AG04450 (cell line): ENCODE measurements at regions not wholly inside any gene's neighbourhood (a gene's known extent, or its start where the extent isn't known, plus 50 kb on each side); places are given as distances from the start of the nearest gene placed in this dataset.

ENCODE experiments used
- CTCF ChIA-PET: fragments of 300-600, 350-600 bp; formaldehyde crosslinking; extraction: SDS; loops from one replicate; lab custom pipeline; 2022; ENCODE audit warnings: antibody characterized with exemption, inconsistent platforms; lab: Charles Lee
- POLR2A ChIA-PET: fragments of 350-600 bp; formaldehyde crosslinking; extraction: SDS; loops from one replicate; lab custom pipeline; 2021; ENCODE audit warnings: antibody characterized with exemption, inconsistent platforms; lab: Yijun Ruan, JAX
- DNase-seq: peaks from one replicate; pipeline ENCODE4 v3.0.0-alpha.2; 2011; ENCODE audit warnings: low read depth, low spot score
- H3K27ac ChIP-seq: one replicate; pipeline ENCODE4 v1.5.1; 2012; ENCODE audit warnings: low read depth, low read length, control low read depth
- H3K27me3 ChIP-seq: one replicate; pipeline ENCODE4 v1.6.0; 2012; ENCODE audit warnings: low read length; ENCODE audit not compliant: control insufficient read depth, insufficient read depth
- H3K4me3 ChIP-seq: 2 replicates; pipeline ENCODE4 v1.5.1; 2011; ENCODE audit warnings: mild to moderate bottlenecking, low read depth, low read length, control low read depth
- H3K9me3 ChIP-seq: 2 replicates; pipeline ENCODE4 v1.5.1; 2012; ENCODE audit warnings: low read length; ENCODE audit not compliant: control insufficient read depth, insufficient read depth
- CTCF ChIP-seq: IDR thresholded peaks from 2 replicates; pipeline ENCODE4 v1.5.1; 2011; ENCODE audit warnings: low read depth, low read length, control low read depth, inconsistent platforms

GRCh38 chr16:86384980-86385379, 125.3 kb upstream of the FOXF1 start:
- no peak for TF ChIP-seq CTCF
- no peak overlapping the region for H3K4me3 ChIP-seq
- ChIA-PET POLR2A (interaction anchor here (1.3 kb wide), 1 partner anchor 124 kb away, joined by 5 read pairs; no protein-coding TSS in a partner anchor), CTCF (no interaction called here)
- no peak for DNase-seq
- H3K27ac ChIP-seq, result peak overlapping the region; percentile 3
- peaks cover 7% of the 10 kb centered on the region for H3K9me3 ChIP-seq
- H3K27me3 ChIP-seq, result no peaks in the 10 kb centered on the region

- ChIA-PET POLR2A (interaction anchor here (1.3 to 2.1 kb wide), 3 partner anchors 8 to 167 kb away, joined by 3 to 7 read pairs (median 4); no protein-coding TSS in a partner anchor), CTCF (interaction anchor here (1.2 kb wide), 1 partner anchor 133 kb away, joined by 3 read pairs; no protein-coding TSS in a partner anchor)
- peak; percentile 94 for DNase-seq
- H3K4me3 ChIP-seq, result no peak overlapping the region
- peak overlapping the region; percentile 93 for H3K27ac ChIP-seq
- TF ChIP-seq CTCF, result no peak
- H3K9me3 ChIP-seq, result peaks cover 7% of the 10 kb centered on the region
- no peaks in the 10 kb centered on the region for H3K27me3 ChIP-seq
Measured at GRCh38 chr16:86387468-86388440, 122.6 kb upstream of the FOXF1 start.

GRCh38 chr16:86388976-86389375, 121.4 kb upstream of the FOXF1 start:
- CTCF ChIA-PET, result interaction anchor here (1.2 kb wide), 1 partner anchor 131 kb away, joined by 3 read pairs; no protein-coding TSS in a partner anchor
- POLR2A ChIA-PET, result no interaction called here
- Histone ChIP-seq H3K27me3 (no peaks in the 10 kb centered on the region), H3K9me3 (peaks cover 3% of the 10 kb centered on the region; the same call in 1 of the 2 replicates), H3K4me3 (no peak overlapping the region), H3K27ac (no peak overlapping the region)
- TF ChIP-seq CTCF, result no peak
- no peak for DNase-seq

GRCh38 chr16:86389566-86390328, 120.6 kb upstream of the FOXF1 start:
- TF ChIP-seq CTCF, result no peak
- H3K9me3 ChIP-seq, result peaks cover 3% of the 10 kb centered on the region; the same call in 1 of the 2 replicates
- H3K27me3 ChIP-seq, result no peaks in the 10 kb centered on the region
- H3K4me3 ChIP-seq, result no peak overlapping the region
- CTCF ChIA-PET, result no interaction called here
- POLR2A ChIA-PET, result interaction anchor here (0.6 kb wide), 1 partner anchor 108 kb away, joined by 4 read pairs; no protein-coding TSS in a partner anchor
- H3K27ac ChIP-seq, result no peak overlapping the region
- DNase-seq, result no peak
